Neural progenitor cell (in vitro differentiated cells): ENCODE measurements at regions not wholly inside any gene's neighbourhood (a gene's known extent, or its start where the extent isn't known, plus 50 kb on each side); places are given as distances from the start of the nearest gene placed in this dataset.

Experiments
- CTCF ChIP-seq: fragments of 200-600 bp; sonication (generic); IDR thresholded peaks from 2 replicates; pipeline ENCODE4 v1.5.1; 2017; ENCODE audit warnings: antibody characterized with exemption, mild to moderate bottlenecking
- EZH2 ChIP-seq: fragments of 200-600 bp; sonication (generic); IDR thresholded peaks from 2 replicates; pipeline ENCODE4 v1.6.1; 2017; ENCODE audit warnings: antibody characterized with exemption, mild to moderate bottlenecking, moderate library complexity
- EZH2phosphoT487 ChIP-seq: fragments of 200-600 bp; sonication (generic); IDR thresholded peaks from 2 replicates; pipeline ENCODE4 v1.6.1; 2017; ENCODE audit warnings: antibody characterized with exemption

DNA sequence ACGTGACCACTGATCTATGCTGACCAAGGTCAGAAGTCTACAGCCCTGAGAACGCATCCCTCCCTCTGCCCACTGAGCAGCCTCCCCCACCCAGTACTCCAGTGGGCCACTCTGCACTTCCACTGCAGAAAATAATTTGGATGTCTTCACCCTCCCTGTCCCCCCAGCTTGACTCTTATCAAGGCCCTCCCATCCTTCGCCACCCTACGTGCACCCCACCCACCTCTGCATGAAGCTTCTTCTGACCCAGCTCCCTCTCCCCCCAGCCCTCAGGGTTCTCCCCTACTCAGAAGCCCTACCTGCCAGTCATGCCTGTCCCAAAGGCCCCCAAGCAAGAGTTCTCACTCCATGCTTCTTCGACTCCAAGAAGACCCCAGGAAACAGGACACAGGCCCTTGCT lies 138.5 kb upstream of the FSTL4 start:
- TF ChIP-seq EZH2, result no peak
- TF ChIP-seq EZH2phosphoT487, result no peak
- TF ChIP-seq CTCF, result no peak
